WERI-Rb-1 (cell line): ENCODE measurements at regions not wholly inside any gene's neighbourhood (a gene's known extent, or its start where the extent isn't known, plus 50 kb on each side); places are given as distances from the start of the nearest gene placed in this dataset.

ENCODE experiments used
- DNase-seq: peaks from one replicate; pipeline ENCODE4 v3.0.0-alpha.2; 2020
- H3K27ac ChIP-seq: fragments of 250-450 bp; sonication (Bioruptor Pico); 2 replicates; pipeline ENCODE4 v1.5.1; 2020; ENCODE audit warnings: mild to moderate bottlenecking, moderate library complexity
- H3K27me3 ChIP-seq: fragments of 250-450 bp; sonication (Bioruptor Pico); 2 replicates; pipeline ENCODE4 v1.5.1; 2021; ENCODE audit warnings: mild to moderate bottlenecking, low read depth, moderate library complexity; ENCODE audit not compliant: insufficient read depth, severe bottlenecking
- H3K36me3 ChIP-seq: fragments of 250-450 bp; sonication (Bioruptor Pico); 2 replicates; pipeline ENCODE4 v1.5.1; 2020; ENCODE audit warnings: mild to moderate bottlenecking, moderate library complexity
- H3K4me3 ChIP-seq: 2 replicates; pipeline ENCODE4 v1.5.1; 2011; ENCODE audit warnings: low read depth, mild to moderate bottlenecking, control low read depth, low read length
- H3K9me3 ChIP-seq: fragments of 250-450 bp; sonication (Bioruptor Pico); 2 replicates; pipeline ENCODE4 v1.5.1; 2021; ENCODE audit warnings: mild to moderate bottlenecking, moderate library complexity; ENCODE audit not compliant: severe bottlenecking
- TF ChIP-seq, protein P1 (sequence below): IDR thresholded peaks from 2 replicates; pipeline ENCODE4 v1.5.1; 2011; ENCODE audit warnings: low read depth, mild to moderate bottlenecking, control low read depth, inconsistent platforms, low read length

DNA sequence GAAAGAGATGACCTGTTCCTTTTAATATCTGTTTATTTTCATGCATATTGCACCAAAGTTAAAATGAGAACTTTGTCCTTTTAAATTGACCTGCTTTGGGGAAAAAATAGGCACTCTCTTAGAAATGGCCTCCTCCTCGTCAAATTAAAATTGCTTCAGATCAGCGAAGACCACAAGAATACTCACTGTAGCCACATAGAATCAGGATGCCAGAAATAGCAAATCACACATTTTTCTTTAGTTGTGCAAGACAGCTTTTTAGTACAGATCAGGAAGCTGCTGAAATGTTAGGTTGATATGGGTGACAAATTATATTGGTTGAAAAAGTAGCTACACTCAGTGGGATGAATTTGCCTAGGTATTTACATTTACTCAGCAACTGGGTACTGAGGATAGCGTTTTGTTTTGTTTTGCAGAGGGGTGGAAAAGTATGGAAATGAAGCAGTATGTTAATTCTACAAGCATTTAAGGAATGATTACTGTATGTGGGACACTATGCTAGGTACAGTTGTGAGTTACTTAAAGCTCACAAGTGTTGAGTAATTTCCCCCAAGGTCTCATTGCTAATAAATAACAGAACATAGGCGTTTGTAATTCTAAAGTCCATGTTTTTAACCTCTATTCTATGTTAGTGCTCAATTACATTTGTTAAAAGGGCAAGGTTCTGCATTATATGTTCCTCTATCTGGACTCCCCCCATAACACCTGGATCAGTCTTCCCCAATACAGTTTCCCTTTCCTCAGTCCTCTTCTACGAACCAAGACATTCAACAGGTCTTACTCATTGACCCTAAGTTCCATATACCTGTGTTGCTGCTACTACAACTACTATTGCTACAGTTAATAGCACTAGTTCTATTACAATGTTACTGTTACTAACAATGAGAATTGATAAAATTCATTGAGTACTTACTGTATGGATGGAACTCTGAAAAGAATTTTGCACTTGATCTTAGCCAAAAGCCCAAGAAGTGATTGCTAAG is 99.4 kb upstream of the S1PR1 start:
- H3K36me3 ChIP-seq, result no peaks in the 10 kb centered on the region
- no peak overlapping the region for H3K4me3 ChIP-seq
- H3K27me3 ChIP-seq, result no peaks in the 10 kb centered on the region
- no peak overlapping the region for H3K27ac ChIP-seq
- no peak for DNase-seq
- no peaks in the 10 kb centered on the region for H3K9me3 ChIP-seq
- TF ChIP-seq, protein P1, sequence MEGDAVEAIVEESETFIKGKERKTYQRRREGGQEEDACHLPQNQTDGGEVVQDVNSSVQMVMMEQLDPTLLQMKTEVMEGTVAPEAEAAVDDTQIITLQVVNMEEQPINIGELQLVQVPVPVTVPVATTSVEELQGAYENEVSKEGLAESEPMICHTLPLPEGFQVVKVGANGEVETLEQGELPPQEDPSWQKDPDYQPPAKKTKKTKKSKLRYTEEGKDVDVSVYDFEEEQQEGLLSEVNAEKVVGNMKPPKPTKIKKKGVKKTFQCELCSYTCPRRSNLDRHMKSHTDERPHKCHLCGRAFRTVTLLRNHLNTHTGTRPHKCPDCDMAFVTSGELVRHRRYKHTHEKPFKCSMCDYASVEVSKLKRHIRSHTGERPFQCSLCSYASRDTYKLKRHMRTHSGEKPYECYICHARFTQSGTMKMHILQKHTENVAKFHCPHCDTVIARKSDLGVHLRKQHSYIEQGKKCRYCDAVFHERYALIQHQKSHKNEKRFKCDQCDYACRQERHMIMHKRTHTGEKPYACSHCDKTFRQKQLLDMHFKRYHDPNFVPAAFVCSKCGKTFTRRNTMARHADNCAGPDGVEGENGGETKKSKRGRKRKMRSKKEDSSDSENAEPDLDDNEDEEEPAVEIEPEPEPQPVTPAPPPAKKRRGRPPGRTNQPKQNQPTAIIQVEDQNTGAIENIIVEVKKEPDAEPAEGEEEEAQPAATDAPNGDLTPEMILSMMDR, result no peak

DNA sequence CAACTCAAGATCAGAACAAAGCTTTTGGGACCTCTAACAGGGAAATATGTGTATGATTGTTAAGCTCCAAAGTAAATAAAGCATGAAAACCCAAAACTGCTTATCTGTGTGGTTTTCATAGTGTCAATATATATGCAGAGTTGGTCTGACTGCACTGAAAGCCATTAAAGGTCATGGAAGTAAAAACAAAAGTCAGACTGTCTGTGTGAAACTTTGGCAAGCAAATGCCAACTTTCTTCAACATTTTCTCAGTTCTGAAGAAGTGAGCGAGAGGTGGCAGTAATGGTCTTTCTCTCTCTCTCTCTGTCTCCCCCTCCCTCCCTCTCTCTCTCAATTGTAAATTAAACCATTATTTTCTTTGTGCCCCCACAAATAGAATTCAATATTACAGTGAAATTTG is 100.1 kb upstream of the S1PR1 start:
- H3K36me3 ChIP-seq, result no peaks in the 10 kb centered on the region
- H3K9me3 ChIP-seq, result no peaks in the 10 kb centered on the region
- TF ChIP-seq, protein P1, result no peak
- H3K4me3 ChIP-seq, result no peak overlapping the region
- no peaks in the 10 kb centered on the region for H3K27me3 ChIP-seq
- H3K27ac ChIP-seq, result no peak overlapping the region
- DNase-seq, result no peak

DNA sequence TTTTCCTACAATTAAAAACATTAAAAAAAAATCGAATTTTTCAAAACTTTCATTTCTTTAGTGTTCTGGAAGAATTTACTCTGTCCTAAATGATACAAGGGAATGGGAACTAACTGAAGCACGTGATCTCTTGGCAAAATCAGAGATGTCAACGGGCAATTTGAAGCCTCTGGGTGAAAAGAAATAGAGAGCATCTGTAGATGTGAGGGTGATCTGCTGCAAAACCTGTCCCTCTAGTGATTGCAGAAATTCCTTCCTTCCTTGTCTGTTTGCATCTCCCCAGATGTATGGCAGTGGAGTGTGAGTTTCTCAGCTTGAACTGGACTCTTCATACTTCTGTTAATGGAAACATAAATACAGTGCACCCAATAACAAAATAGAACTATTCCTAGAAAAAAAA is 100.5 kb upstream of the S1PR1 start:
- Histone ChIP-seq H3K4me3 (no peak overlapping the region), H3K27ac (no peak overlapping the region), H3K27me3 (no peaks in the 10 kb centered on the region), H3K36me3 (no peaks in the 10 kb centered on the region), H3K9me3 (no peaks in the 10 kb centered on the region)
- no peak for DNase-seq
- TF ChIP-seq, protein P1, result no peak

DNA sequence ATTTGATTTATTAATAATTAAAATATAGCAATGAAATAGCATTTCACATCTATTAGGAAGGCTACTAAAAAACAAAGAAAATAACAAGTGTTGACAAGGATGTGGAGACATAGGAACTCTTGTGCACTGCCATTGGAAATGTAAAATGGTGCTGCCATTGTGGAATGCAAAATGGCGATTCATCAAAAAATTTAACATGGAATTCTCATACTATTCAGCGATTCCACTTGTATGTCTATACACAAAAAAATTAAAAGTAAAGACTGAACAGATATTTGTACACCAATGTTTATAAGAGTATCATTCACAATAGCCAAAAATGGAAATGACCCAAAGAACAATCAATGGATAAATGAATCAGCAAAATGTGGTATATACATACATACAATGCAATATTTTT is 101.3 kb upstream of the S1PR1 start:
- no peaks in the 10 kb centered on the region for H3K9me3 ChIP-seq
- no peaks in the 10 kb centered on the region for H3K27me3 ChIP-seq
- no peak overlapping the region for H3K27ac ChIP-seq
- DNase-seq, result no peak
- H3K36me3 ChIP-seq, result no peaks in the 10 kb centered on the region
- no peak overlapping the region for H3K4me3 ChIP-seq
- TF ChIP-seq, protein P1, result no peak

DNA sequence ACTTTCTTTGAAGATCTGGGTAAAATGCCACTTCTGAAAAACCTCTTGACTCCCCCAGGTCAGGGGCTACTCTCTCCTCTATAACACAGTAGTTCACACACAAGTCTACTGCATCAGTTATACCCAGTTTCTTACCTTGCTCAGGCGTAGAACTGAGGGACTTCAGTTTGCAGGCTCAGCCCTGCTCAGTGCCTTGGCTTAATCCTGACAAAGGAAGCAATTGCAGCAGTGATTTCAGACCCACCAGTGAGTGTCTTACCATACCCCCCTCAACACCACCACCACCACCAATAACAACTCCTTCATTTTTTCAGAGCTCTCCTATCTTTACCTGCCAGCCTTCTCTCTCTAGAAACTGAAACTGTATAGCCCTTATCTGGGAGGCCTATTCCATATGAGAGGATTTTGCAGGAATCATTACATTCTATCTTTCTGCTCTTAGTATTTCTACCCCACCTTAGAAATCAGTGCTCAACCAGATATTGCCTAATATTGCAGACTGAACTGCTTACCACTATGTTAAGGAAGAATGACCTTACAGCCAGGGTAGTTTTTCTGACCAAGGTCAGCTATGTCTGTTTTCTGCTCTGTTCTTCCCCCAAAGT is 105.5 kb upstream of the S1PR1 start:
- H3K36me3 ChIP-seq, result no peaks in the 10 kb centered on the region
- H3K27me3 ChIP-seq, result no peaks in the 10 kb centered on the region
- TF ChIP-seq, protein P1, result no peak
- DNase-seq, result no peak
- no peaks in the 10 kb centered on the region for H3K9me3 ChIP-seq
- H3K4me3 ChIP-seq, result no peak overlapping the region
- no peak overlapping the region for H3K27ac ChIP-seq
